ENCODE measurements at regions not wholly inside any gene's neighbourhood (a gene's known extent, or its start where the extent isn't known, plus 50 kb on each side); places are given as distances from the start of the nearest gene placed in this dataset.

- TF ChIP-seq PHB2 (IDR thresholded peaks at IDR 0.05; ENCODE audit: low read depth) (peak; percentile 82), ELF1 (tag; IDR thresholded peaks at IDR 0.05) (0 out of 2 replicates have a peak, but pooled peaks have one; percentile 32), CBFA2T2 (conservative IDR thresholded peaks at IDR 0.05) (peak; percentile 94), ZFX (CRISPR knock-in tag; IDR thresholded peaks at IDR 0.05) (peak; percentile 85), PHTF2 (CRISPR knock-in tag; IDR thresholded peaks at IDR 0.05) (no peak), HDAC2 (IDR thresholded peaks at IDR 0.05) (peak; percentile 38; the same call in 1 of the 2 replicates), STAT5A (IDR thresholded peaks at IDR 0.05; ENCODE audit: borderline replicate concordance, low read length) (peak; percentile 92), MYNN (IDR thresholded peaks at IDR 0.05) (peak; percentile 56; the same call in 1 of the 2 replicates), MYNN (CRISPR knock-in tag; IDR thresholded peaks at IDR 0.05) (no peak), NR1H2 (CRISPR knock-in tag; IDR thresholded peaks at IDR 0.05) (no peak), FOXJ2 (tag; IDR thresholded peaks at IDR 0.05) (peak; percentile 70; the same call in 1 of the 2 replicates), ATF1 (CRISPR knock-in tag; IDR thresholded peaks at IDR 0.05) (no peak), ATF1 (tag; IDR thresholded peaks at IDR 0.05) (peak; percentile 38), CEBPZ (IDR thresholded peaks at IDR 0.05; ENCODE audit: borderline replicate concordance, low read depth, low read length) (no peak), GATA2 (CRISPR knock-in tag; IDR thresholded peaks at IDR 0.05) (peak; percentile 80), PHB (CRISPR knock-in tag; IDR thresholded peaks at IDR 0.05) (no peak), RCOR1 (IDR thresholded peaks at IDR 0.05; ENCODE audit: borderline replicate concordance in 1 of 2, low read depth in 2 of 2, low read length in 2 of 2) (peak in 1 of 2 experiments; percentile 84; a peak in 2 of 4 replicates), CTBP1 (IDR thresholded peaks at IDR 0.05; ENCODE audit: borderline replicate concordance) (peak; percentile 47; the same call in 1 of the 2 replicates), SMC3 (conservative IDR thresholded peaks at IDR 0.05; ENCODE audit: insufficient read depth, low read depth, low read length) (no peak), IRF1 (CRISPR knock-in tag; IDR thresholded peaks at IDR 0.05; ENCODE audit: borderline replicate concordance) (no peak), TARDBP (IDR thresholded peaks at IDR 0.05) (peak; percentile 40; the same call in 1 of the 2 replicates), TEAD4 (IDR thresholded peaks at IDR 0.05; ENCODE audit: low read length) (peak; percentile 99), TEAD4 (CRISPR knock-in tag; IDR thresholded peaks at IDR 0.05; ENCODE audit: borderline replicate concordance) (no peak), ZMIZ1 (IDR thresholded peaks at IDR 0.05; ENCODE audit: low read depth in 2 of 2, low read length in 2 of 2) (peak in 1 of 2 experiments; percentile 90; a peak in 2 of 4 replicates), MBD2 (IDR thresholded peaks at IDR 0.05; ENCODE audit: borderline replicate concordance, low read depth) (peak; percentile 70), NFXL1 (CRISPR knock-in tag; IDR thresholded peaks at IDR 0.05) (no peak)
These were observed 548.6 kb downstream of the SLC16A7 start (continued) for GRCh38 chr12:60144395-60144794.

Data from K562 (cell line).